GF-D8 (cell line): ENCODE measurements at regions not wholly inside any gene's neighbourhood (a gene's known extent, or its start where the extent isn't known, plus 50 kb on each side); places are given as distances from the start of the nearest gene placed in this dataset.
"Not testable (repeated sequence)": the region's sequence is repeated elsewhere in the genome, so short reads cannot be mapped to it uniquely, and the experiment has no call there.

ENCODE experiments used
- DNase-seq: peaks from one replicate; lab custom pipeline; 2025; lab: John Stamatoyannopoulos, UW

DNA sequence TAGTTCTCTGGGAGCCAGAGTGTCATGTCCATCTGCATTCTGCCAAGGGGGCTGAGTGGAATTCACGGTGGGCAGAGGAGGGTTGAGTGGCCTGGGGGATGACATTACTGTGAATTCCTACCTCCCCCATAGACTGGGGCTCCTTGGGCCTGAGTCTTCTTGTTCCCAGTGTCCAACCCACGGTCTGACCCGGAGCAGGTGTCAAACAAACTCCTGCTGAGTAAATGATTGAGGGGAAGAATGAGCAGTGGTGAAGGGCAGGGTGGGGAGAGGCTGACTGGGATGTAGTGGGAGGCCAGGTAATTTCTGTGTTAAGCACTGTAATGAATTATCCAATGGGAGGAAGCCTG, 597.6 kb downstream of the MATN1 start:
- DNase-seq = no peak

DNA sequence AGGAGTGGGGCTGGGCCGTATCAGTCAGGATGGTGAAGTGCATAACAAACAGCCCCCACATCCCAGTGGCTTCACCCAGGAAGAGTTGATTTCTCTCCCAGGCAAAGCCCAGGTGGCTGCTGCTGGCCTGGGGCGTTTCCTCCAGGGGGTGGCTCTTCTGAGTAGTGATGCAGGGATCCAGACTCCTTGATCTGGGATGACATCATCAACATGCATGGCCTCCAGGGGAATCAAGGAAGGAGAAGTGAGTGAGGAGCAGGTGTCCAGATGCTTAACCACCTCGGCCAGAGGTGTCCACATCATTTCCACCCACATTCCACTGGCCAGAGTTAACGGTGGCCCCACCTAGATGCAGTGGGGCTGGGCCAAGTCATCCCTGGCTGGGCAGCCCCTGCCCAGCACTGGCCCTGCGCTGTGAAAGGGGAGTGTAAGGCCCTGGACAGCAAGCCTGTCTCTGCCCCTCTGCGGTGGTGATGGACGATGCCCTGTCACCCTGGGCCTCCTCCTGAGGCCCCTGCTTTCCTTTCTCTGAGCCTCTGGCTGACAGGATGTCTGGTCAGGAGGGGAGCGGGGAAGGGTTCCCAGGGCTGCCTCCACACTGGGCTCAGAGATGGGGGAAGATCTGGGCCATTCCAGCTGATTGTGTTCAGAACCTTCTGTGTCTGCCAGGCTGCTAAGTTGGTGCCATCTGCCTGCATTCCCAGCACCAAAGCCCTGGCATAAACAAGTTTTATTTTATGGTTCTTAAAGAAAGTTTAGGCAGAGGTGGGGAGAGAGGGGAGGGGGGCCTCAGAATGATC, 598.2 kb downstream of the MATN1 start:
- DNase-seq = no peak

DNA sequence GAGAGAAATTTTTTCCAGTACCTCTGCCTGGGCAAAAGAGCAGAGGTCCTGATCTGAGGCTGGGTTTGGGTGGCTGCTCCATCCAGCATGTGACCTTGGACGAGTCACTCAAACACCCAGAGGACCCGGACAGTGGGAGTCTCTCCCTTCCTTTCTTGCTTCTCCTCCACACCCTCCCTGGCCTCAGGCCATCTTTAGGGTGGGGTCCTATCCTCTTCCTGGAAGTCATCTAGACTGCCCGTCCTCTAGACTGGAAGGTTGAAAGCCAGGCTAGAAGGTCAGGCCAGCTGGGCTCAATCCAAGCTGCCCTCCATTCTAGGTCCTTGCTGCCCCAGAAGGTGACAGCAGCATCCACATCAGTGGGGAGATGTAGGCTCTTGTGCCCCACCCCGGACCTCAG, 599.5 kb downstream of the MATN1 start:
- DNase-seq = no peak

DNA sequence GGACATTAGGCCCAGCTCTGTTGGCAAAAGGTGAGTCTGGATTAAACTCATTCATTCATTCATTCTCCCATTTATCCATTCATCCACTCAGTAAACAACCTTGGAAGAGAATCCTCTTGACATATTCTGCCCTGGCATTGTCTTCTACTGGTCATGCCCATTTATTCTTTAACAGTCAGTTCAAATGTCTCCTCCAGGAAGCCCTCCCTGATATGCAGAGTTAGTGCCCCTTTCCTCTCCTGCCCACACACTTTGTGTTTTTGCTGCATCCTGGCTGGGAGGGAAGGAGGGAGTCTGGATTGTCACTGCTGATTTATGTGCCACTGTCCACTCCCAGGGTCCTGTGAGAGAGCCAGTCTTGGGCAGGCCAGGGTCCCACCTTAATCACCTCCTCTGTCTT, 600.3 kb downstream of the MATN1 start:
- DNase-seq = no peak

DNA sequence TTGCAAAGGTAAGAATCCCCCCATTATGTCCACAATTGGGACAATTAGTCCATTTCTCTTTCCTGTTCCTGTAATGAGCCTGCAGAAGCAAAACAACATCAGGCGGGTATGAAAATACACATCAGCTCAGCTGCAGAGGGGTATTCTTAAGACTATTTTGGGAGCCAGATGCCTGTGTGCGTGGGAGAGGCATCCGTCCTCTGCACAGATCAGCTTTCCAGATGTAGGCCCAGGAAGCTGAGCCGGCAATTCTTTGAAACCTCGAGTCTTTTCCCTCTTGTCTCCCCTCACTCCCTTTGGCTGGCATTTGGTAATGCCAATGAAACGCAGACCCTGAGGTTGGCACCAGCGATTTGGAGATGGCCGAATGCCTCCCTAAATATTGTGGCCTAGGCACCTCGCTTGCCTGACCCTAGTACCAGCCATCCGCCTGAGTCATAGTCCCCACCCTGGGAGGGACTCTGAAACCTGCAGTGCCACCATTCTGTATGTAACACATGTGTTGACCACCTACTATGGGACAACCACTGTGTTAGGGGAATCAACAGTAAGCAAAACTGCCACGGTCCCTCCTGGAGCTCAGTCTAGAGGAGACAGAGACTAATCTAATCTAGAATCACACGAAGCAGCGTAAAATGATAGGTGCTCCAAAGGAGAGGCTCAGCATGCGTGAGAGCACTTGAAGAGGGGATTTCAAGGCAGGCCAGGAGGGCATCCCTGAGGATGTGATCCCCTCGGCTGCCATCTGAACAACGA, 603.0 kb downstream of the MATN1 start:
- no peak for DNase-seq

DNA sequence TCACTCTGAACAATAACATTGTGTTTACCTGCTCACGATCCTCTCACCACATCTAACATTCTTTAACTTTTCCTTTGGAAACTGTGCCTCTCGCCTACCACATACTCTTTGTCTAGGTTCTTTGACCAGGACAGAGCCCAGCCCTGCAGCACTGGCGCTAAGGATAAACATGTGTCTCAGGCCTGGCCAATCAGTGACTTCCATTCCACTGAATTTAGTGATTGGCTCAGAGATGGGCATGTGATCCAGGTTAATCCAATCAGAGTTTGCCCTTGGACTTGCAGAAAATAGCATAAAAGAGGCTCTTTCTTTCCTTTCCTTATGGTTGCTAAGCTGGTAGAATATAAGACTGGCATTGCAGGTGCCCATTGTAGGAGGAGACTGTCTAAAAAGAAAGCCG, 605.7 kb downstream of the MATN1 start:
- no peak for DNase-seq

DNA sequence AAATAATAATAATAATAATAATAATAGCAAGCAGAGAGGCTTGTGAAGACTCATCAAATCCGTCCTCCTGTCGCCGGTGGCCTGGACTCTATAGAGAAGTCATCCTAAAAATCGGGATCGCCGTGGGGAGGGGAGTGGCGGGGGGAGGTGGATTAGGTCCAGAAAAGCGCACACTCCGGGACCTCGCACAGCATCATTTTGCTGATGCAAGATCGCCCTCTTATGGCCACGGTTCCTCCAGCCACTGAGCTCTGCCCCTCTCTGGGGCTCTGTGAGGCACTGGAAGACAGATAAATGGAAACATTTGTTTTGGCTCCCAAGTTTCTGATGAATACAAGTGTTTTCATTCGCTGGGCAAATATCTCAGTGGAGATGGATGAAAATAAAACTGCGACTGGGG, 612.0 kb downstream of the MATN1 start:
- no peak for DNase-seq

DNA sequence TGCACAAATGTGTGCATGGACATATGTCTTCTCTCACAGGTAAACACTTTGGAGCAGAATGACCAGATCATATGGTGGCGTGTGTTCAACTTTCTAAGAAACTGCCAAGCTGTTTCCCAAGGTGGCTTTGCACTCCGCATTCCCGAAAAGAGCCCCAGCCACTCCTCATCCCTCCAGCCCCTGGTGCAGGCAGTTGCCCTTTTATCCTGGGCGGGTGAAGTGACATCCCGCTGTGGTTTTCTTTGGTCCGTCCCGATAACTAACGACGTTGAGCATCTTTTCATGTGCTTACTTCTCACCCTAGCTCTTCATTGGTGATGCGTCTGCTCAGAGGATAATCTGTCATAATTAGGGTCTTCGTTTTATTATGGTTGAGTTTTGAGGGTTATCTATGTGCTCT, 612.5 kb downstream of the MATN1 start:
- DNase-seq = no peak

DNA sequence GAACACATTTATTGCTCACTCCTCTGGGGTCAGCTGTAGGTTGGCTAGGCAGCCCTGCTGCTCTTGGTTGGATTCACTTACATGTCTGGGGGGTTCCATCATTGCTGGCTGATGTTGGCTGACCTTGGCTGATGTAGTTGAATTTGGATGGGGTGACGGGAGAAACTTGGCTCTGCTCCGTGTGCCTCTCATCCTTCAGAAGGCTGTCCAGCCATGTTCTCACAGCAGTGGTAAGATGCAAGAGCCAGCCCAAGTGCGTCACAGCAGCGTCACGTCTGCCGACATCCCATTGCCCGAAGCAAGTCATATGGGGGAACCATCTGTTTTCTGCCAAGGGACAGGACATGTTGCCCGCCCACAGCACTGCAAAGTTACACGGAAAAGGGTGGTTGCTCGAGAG, 613.5 kb downstream of the MATN1 start:
- DNase-seq = no peak

DNA sequence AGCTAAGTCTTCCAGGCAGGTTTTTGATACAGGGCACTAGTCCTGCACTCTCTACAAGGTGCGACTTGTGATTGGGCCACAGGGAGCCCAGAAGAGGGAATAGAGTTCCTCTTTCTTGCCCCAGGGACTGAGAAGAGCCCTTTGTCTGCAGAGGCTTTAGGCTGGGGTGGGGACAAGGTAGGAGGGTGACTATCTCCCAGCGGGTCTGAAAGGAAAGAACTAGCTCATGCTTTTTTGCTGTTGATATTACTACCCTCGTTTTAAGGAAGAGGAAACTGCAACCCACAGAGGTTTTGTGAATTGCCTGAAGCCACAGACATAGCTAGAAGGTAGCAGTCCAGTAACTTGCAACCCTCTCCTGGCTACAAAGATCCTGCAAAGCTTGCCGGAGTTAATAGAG, 615.2 kb downstream of the MATN1 start:
- no peak for DNase-seq

DNA sequence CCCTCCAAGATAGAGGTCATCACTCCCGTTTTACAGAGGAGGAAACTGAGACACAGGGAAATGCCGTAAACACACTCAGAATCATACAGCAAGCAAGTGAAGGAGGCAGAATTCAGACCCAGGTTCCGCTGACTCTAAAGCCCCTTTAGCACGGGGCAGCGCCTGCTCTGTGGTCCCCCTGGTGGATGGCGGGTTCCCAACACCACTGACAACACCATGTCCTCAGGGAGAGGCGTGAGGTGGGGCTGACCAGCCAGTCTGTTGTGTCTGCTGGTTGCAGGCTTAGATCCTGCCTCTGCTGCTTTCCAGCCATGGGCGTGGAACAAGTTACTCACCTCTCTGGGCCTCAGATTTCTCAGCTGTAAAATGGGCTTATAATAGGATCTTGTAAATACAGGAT, 617.3 kb downstream of the MATN1 start:
- DNase-seq = no peak

DNA sequence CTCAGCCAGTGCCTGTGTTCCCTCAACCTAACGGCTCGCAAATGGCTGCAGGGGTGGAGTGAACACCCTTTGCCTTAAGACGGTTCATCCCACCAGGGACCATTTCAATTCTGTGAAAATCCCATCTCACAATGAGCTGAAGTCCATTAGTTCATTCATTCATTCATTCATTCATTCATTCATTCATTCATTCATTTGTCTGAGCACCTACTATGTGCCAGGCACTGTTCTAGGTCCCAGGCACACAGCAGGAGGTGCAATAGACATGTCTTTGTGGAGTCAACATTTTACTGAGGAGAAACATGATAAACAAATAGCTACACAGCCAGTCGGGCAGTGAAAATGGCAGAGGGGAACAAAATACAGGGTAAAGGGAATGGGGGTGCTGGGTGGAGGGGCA, 618.8 kb downstream of the MATN1 start:
- no peak for DNase-seq

DNA sequence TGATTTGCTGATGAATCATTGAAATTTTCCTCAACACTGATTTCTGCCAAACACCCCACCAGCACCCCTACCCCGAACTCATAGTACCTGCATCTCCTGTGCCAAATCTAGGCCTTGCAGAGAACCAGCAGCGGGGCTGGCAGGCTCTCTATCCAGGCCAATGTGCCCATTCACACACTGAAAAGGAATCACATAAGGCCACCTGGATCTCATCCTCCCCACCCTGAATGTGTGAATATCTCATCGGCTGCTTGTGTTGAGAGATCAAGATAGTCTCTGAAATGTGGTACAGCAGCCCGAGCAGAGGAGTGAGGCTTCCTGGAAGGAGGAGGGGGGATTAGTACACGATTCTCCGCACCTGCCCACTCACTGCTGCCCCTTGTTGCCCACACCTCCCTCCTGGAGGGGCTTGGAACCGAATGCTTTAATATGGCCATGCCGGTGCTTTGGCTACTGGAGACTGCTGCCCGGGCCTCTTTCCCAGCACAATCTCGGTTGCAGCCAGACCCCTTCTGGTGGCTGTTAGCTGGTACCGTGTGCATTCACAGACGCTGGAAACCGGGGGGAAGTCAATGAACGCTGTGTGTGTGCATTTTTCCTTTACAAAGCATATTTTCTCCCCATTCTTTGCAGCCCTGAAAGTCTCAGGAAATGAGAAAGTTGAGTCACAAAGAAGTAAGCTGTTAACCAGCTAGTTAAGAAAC, 619.5 kb downstream of the MATN1 start:
- DNase-seq = no peak

DNA sequence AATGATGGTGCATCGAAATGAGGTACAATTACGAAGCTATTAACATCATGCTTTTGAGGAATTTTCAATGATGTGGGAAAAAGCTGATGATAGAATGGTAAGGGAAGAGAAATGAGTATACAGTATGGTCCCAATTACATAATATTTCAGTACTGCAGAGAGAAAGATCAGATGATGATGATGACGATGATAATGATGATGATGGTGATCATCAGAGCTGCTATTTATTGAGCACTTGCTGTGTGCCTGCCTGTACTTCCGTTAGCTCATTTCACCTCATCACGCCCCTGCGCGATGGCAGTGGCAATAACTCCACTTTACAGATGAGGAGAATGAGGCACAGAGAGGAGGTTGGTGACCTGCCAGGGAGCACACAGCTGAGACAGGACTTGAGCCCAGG, 620.8 kb downstream of the MATN1 start:
- DNase-seq = no peak

DNA sequence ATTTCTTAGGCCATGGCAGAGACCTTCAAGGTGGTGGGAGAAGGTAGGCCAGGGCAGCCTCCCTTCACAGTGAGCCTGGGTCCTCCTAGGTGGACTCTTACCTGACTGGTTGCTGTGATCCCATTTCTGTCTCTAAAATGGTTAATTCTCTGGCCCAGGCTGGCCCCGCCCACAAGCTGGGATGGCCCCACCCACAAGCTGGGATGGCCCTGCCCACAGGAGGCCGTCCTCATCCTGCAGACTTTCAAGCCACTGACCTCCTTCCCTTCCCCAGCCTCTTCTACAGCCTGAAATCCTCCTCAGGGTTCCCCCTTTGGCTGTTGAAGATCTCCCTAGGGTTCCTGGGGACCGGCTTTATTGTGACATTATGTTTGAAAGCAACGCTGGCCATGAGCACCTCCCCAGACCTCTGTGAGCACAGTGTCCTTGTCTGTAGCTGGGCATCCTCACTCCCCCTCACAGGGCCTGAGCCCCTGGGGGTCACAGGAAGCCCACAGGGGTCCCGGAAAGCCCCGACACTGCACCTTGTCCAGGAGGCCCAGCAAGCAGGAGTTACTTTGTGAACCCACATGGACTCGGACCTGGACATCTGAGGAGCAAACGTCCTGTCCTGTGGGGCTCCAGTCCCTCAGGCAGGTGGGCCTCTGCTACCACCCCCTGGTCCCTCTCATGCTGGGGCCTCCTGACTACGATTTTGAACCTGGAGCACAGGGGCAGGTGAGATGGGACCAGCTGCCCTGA, 621.7 kb downstream of the MATN1 start:
- DNase-seq = no peak

DNA sequence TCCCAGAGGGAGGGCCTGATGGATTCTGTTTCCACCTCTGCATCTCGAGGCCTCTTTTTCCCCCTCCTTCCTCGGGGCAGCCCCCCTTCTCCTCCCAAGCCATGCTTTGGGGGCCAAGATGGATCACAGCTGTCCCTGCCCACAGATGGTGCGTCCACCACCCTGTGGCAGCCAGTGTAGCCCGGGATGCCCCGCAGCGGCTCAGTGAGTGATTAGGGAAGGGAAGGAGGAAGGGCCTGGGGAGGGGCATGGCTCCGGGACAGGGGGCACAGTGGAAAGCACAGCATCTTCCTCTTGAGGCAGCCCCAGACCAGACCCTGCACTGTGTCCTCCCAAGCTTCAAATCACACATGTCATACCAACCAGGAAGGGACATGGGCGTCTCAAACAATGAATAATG, 622.4 kb downstream of the MATN1 start:
- DNase-seq = no peak

DNA sequence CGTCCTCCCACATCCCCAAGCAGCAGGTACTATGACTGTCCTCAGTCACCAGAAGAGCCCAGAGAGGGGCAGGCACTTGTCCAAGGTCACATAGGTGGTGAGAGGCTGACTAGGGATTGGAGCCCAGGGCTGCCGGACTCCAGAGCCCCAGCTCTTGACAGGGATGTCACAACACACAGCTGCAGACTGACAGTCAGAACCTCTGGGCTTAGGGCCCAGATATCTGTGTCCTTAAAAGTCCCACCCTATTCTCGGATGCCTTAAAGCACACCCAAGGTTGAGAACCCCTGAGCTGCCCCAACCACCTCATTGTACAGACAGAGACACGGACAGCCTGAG, 622.9 kb downstream of the MATN1 start:
- DNase-seq = no peak

DNA sequence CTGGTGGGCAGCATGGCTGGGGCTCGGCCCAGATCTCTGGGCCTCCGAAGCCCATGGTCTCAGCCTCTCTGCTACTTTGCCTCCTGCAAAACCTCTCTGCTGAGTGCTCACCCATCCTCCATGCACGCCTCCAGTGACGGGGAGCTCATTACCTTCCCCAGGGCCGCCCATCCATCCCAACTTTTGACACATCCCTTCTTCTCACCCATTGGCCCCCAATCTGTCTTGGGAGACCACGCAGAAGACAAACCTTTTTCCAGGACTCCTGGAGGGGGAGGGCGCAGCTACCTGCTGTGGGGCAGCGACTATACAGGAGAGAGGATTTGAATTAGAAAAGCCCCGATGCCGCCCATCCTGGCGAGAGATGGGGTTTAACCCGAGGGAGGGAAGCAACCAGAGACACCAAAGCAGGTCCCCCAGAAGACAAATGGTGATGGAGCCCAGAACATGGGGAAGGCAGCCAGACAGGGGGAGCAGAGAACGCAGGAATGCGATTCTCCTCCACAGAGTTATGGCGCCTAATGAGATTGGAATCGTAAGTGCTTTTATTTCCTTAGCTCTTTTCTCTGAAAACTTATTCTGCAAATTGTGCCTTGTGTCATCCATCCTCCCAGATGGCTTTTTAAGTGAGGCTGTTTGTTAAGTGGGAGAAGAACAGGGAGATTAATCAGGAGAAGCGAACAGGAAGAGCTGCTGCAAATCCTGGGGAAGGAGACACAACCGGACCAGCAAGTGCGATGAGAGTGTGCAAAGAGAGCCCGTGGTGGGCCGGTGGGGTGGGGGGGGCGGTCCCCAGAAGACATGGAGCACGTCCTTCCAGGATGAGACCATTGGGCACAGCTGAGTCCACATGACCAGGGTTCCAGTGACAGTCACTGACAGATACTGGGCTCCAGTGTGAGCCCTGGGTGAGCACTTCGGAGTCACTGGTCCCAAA, 623.5 kb downstream of the MATN1 start:
- DNase-seq = no peak

DNA sequence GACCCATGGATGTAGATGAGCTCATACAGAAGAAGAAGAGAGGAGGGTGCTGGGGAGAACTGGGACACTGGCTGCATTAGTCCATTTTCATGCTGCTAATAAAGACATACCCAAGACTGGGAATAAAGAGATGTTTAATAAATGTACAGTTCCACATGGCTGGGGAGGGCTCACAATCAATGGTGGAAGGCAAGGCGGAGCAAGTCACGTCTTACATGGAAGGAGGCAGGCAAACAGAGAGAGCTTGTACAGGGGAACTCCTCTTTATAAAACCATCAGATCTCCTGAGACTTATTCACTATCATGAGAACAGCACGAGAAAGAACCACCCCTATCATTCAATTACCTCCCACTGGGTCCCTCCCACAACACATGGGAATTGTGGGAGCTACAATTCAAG, 625.5 kb downstream of the MATN1 start:
- not testable (repeated sequence) for DNase-seq

DNA sequence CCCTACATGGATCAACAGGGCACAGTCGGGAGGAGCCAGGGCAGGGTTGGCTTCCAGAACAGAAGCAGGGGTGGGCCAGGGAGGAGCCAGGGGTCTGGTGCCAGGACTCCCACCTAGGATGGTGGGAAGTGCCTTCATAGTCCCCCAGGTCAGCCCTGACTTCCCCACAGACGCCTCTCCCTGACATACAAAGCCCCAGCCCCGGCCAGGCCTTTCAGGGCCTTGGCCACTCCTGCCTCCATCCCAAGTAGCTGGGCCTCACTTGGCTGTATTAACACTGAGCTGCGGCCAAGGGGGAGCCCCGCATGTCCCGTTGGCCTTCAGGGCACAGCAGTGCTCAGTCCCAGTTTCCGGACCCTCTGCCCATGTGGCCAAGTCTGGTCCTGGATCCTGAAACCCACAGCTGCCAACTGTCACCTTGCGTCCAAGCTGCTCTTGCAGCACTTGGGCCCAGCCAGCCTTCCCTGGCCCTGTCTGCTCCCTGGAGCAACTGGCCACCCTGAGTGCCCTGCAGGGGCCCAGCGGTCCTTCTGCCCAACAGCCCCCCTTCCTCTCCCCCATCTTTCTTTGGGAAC, 627.8 kb downstream of the MATN1 start:
- no peak for DNase-seq

DNA sequence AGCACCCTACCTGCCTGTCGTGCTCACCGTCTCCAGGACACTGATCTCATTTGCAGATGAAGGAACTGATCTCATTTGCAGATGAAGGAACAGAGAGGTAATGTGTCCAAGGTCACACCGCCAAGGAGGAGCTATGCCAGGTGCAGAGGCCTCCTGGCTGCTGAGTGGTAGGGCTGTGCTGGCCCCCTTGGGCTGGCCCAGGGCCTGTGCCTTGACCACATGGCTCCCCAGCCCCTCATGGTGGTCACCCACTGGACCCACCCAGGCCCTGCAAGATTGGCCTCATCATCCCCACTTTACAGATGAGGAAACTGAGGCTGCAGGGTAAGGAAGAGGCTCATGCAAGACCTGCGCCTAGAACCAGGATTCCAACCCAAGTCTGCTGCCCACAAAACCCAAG, 628.3 kb downstream of the MATN1 start:
- DNase-seq = no peak
